ENCODE measurements at regions not wholly inside any gene's neighbourhood (a gene's known extent, or its start where the extent isn't known, plus 50 kb on each side); places are given as distances from the start of the nearest gene placed in this dataset.

GRCh38 chr3:159879146-159879545 is 109.5 kb upstream of the IL12A start:
- DNase-seq, result no peak
- H3K4me1 Mint-ChIP-seq, result no peaks in the 10 kb centered on the region
- CTCF ChIA-PET (ENCODE audit: partially characterized antibody), result no interaction called here
- Histone ChIP-seq H3K36me3 (ENCODE audit: insufficient read depth, low read length) (no peaks in the 10 kb centered on the region), H3K9me3 (ENCODE audit: control insufficient read depth in 1 of 2, low read length in 2 of 2) (no peaks in the 10 kb centered on the region), H3K4me3 (ENCODE audit: low read length in 2 of 2) (no peak overlapping the region), H3K27ac (ENCODE audit: low read depth, low read length) (no peak overlapping the region), H3K27me3 (ENCODE audit: insufficient read depth, low read length) (no peaks in the 10 kb centered on the region), H3K4me1 (ENCODE audit: insufficient read depth, low read length) (no peaks in the 10 kb centered on the region)
- H3K4me3 Mint-ChIP-seq, result no peak overlapping the region
- H3K36me3 Mint-ChIP-seq, result no peaks in the 10 kb centered on the region
- intact Hi-C loops (cut with micrococcal nuclease), result no loop called here
- peaks cover 1 to 4% of the 10 kb centered on the region in 2 donors for H3K27me3 Mint-ChIP-seq
- H3K27ac Mint-ChIP-seq, result no peak overlapping the region
- POLR2A ChIA-PET (ENCODE audit: partially characterized antibody), result no interaction called here
- peaks cover 0 to 3% (median 0%) of the 10 kb centered on the region in 8 donors for H3K9me3 Mint-ChIP-seq

- H3K27ac Mint-ChIP-seq, result no peak overlapping the region
- no peak overlapping the region for H3K4me3 Mint-ChIP-seq
- Histone ChIP-seq H3K9me3 (ENCODE audit: control insufficient read depth in 1 of 2, low read length in 2 of 2) (no peaks in the 10 kb centered on the region), H3K4me3 (ENCODE audit: low read length in 2 of 2) (no peak overlapping the region), H3K4me1 (ENCODE audit: insufficient read depth, low read length) (no peaks in the 10 kb centered on the region), H3K27me3 (ENCODE audit: insufficient read depth, low read length) (no peaks in the 10 kb centered on the region), H3K27ac (ENCODE audit: low read depth, low read length) (no peak overlapping the region), H3K36me3 (ENCODE audit: insufficient read depth, low read length) (no peaks in the 10 kb centered on the region)
- DNase-seq, result no peak
- H3K36me3 Mint-ChIP-seq, result no peaks in the 10 kb centered on the region
- ChIA-PET POLR2A (ENCODE audit: partially characterized antibody) (no interaction called here), CTCF (ENCODE audit: partially characterized antibody) (no interaction called here)
- intact Hi-C loops (cut with micrococcal nuclease), result no loop called here
- H3K9me3 Mint-ChIP-seq, result peaks cover 0 to 2% (median 0%) of the 10 kb centered on the region in 8 donors
- no peaks in the 10 kb centered on the region for H3K4me1 Mint-ChIP-seq
- peaks cover 3 to 4% of the 10 kb centered on the region in 2 donors for H3K27me3 Mint-ChIP-seq
Measured at GRCh38 chr3:159879598-159879997, 109.0 kb upstream of the IL12A start.

- H3K9me3 ChIP-seq (ENCODE audit: control insufficient read depth in 1 of 2, low read length in 2 of 2), result no peaks in the 10 kb centered on the region
- CTCF ChIA-PET (ENCODE audit: partially characterized antibody), result no interaction called here
- no peak for DNase-seq
- POLR2A ChIA-PET (ENCODE audit: partially characterized antibody), result no interaction called here
- no peaks in the 10 kb centered on the region for H3K27me3 ChIP-seq (ENCODE audit: insufficient read depth, low read length)
- no peaks in the 10 kb centered on the region for H3K9me3 Mint-ChIP-seq
- H3K36me3 Mint-ChIP-seq, result no peaks in the 10 kb centered on the region
- no peaks in the 10 kb centered on the region for H3K4me1 Mint-ChIP-seq
- no peaks in the 10 kb centered on the region for H3K4me1 ChIP-seq (ENCODE audit: insufficient read depth, low read length)
- no peak overlapping the region for H3K27ac Mint-ChIP-seq
- H3K27me3 Mint-ChIP-seq, result peaks cover 3 to 5% of the 10 kb centered on the region in 2 donors
- intact Hi-C loops (cut with micrococcal nuclease), result loop anchor here (10.0 kb wide), 1 partner anchor 1064 kb away; no protein-coding TSS in a partner anchor
- H3K27ac ChIP-seq (ENCODE audit: low read depth, low read length), result no peak overlapping the region
- H3K4me3 Mint-ChIP-seq, result no peak overlapping the region
- no peaks in the 10 kb centered on the region for H3K36me3 ChIP-seq (ENCODE audit: insufficient read depth, low read length)
- H3K4me3 ChIP-seq (ENCODE audit: low read length in 2 of 2), result no peak overlapping the region
Measured at GRCh38 chr3:159881208-159881607, 107.4 kb upstream of the IL12A start.

- intact Hi-C loops (cut with micrococcal nuclease), result loop anchor here (10.0 kb wide), 1 partner anchor 1063 kb away; no protein-coding TSS in a partner anchor
- no peaks in the 10 kb centered on the region for H3K9me3 Mint-ChIP-seq
- H3K4me3 ChIP-seq (ENCODE audit: low read length in 2 of 2), result no peak overlapping the region
- no peaks in the 10 kb centered on the region for H3K27me3 ChIP-seq (ENCODE audit: insufficient read depth, low read length)
- no peaks in the 10 kb centered on the region for H3K36me3 ChIP-seq (ENCODE audit: insufficient read depth, low read length)
- DNase-seq, result no peak
- ChIA-PET CTCF (ENCODE audit: partially characterized antibody) (no interaction called here), POLR2A (ENCODE audit: partially characterized antibody) (no interaction called here)
- H3K4me1 Mint-ChIP-seq, result no peaks in the 10 kb centered on the region
- no peaks in the 10 kb centered on the region for H3K4me1 ChIP-seq (ENCODE audit: insufficient read depth, low read length)
- H3K27ac Mint-ChIP-seq, result no peak overlapping the region
- H3K9me3 ChIP-seq (ENCODE audit: control insufficient read depth in 1 of 2, low read length in 2 of 2), result no peaks in the 10 kb centered on the region
- peaks cover 3 to 4% of the 10 kb centered on the region in 2 donors for H3K27me3 Mint-ChIP-seq
- H3K27ac ChIP-seq (ENCODE audit: low read depth, low read length), result no peak overlapping the region
- H3K36me3 Mint-ChIP-seq, result no peaks in the 10 kb centered on the region
- no peak overlapping the region for H3K4me3 Mint-ChIP-seq
Measured at GRCh38 chr3:159881828-159882309, 106.8 kb upstream of the IL12A start.

GRCh38 chr3:159882367-159882766 is 106.3 kb upstream of the IL12A start:
- no peak overlapping the region for H3K4me3 ChIP-seq (ENCODE audit: low read length in 2 of 2)
- no peaks in the 10 kb centered on the region for H3K4me1 ChIP-seq (ENCODE audit: insufficient read depth, low read length)
- no peaks in the 10 kb centered on the region for H3K27me3 ChIP-seq (ENCODE audit: insufficient read depth, low read length)
- H3K27ac Mint-ChIP-seq, result no peak overlapping the region
- peaks cover 3 to 4% of the 10 kb centered on the region in 2 donors for H3K27me3 Mint-ChIP-seq
- ChIA-PET POLR2A (ENCODE audit: partially characterized antibody) (no interaction called here), CTCF (ENCODE audit: partially characterized antibody) (no interaction called here)
- H3K36me3 Mint-ChIP-seq, result no peaks in the 10 kb centered on the region
- no peaks in the 10 kb centered on the region for H3K9me3 ChIP-seq (ENCODE audit: control insufficient read depth in 1 of 2, low read length in 2 of 2)
- intact Hi-C loops (cut with micrococcal nuclease), result loop anchor here (10.0 kb wide), 1 partner anchor 1062 kb away; no protein-coding TSS in a partner anchor
- no peaks in the 10 kb centered on the region for H3K36me3 ChIP-seq (ENCODE audit: insufficient read depth, low read length)
- H3K27ac ChIP-seq (ENCODE audit: low read depth, low read length), result no peak overlapping the region
- no peaks in the 10 kb centered on the region for H3K4me1 Mint-ChIP-seq
- DNase-seq, result no peak
- H3K9me3 Mint-ChIP-seq, result no peaks in the 10 kb centered on the region
- no peak overlapping the region for H3K4me3 Mint-ChIP-seq

- no peaks in the 10 kb centered on the region for H3K36me3 ChIP-seq (ENCODE audit: insufficient read depth, low read length)
- no peak overlapping the region for H3K4me3 ChIP-seq (ENCODE audit: low read length in 2 of 2)
- intact Hi-C loops (cut with micrococcal nuclease), result loop anchor here (10.0 kb wide), 1 partner anchor 1062 kb away; no protein-coding TSS in a partner anchor
- ChIA-PET CTCF (ENCODE audit: partially characterized antibody) (interaction anchor here (1.0 to 3.5 kb wide), 3 partner anchors 8 to 602 kb away, joined by 3 to 31 read pairs (median 3); no protein-coding TSS in a partner anchor), POLR2A (ENCODE audit: partially characterized antibody) (no interaction called here)
- H3K9me3 ChIP-seq (ENCODE audit: control insufficient read depth in 1 of 2, low read length in 2 of 2), result no peaks in the 10 kb centered on the region
- no peak overlapping the region for H3K27ac Mint-ChIP-seq
- H3K27me3 Mint-ChIP-seq, result peaks cover 3 to 4% of the 10 kb centered on the region in 2 donors
- no peaks in the 10 kb centered on the region for H3K36me3 Mint-ChIP-seq
- no peaks in the 10 kb centered on the region for H3K4me1 Mint-ChIP-seq
- H3K27me3 ChIP-seq (ENCODE audit: insufficient read depth, low read length), result no peaks in the 10 kb centered on the region
- no peak for DNase-seq
- no peak overlapping the region for H3K27ac ChIP-seq (ENCODE audit: low read depth, low read length)
- H3K9me3 Mint-ChIP-seq, result no peaks in the 10 kb centered on the region
- no peak overlapping the region for H3K4me3 Mint-ChIP-seq
- no peaks in the 10 kb centered on the region for H3K4me1 ChIP-seq (ENCODE audit: insufficient read depth, low read length)
Measured at GRCh38 chr3:159882790-159883779, 105.5 kb upstream of the IL12A start.

GRCh38 chr3:159884661-159885402 is 103.8 kb upstream of the IL12A start:
- Histone ChIP-seq H3K9me3 (ENCODE audit: control insufficient read depth in 1 of 2, low read length in 2 of 2) (no peaks in the 10 kb centered on the region), H3K4me3 (ENCODE audit: low read length in 2 of 2) (no peak overlapping the region), H3K27ac (ENCODE audit: low read depth, low read length) (no peak overlapping the region), H3K4me1 (ENCODE audit: insufficient read depth, low read length) (no peaks in the 10 kb centered on the region), H3K36me3 (ENCODE audit: insufficient read depth, low read length) (no peaks in the 10 kb centered on the region), H3K27me3 (ENCODE audit: insufficient read depth, low read length) (no peaks in the 10 kb centered on the region)
- CTCF ChIA-PET (ENCODE audit: partially characterized antibody), result interaction anchor here (0.7 to 3.5 kb wide), 18 partner anchors 9 to 1057 kb away, joined by 3 to 31 read pairs (median 3); no protein-coding TSS in a partner anchor
- DNase-seq, result peak in 3 of 5 donors; percentile 9 to 15 (median 15)
- peak overlapping the region in 1 of 7 donors; percentile 32 for H3K27ac Mint-ChIP-seq
- H3K9me3 Mint-ChIP-seq, result no peaks in the 10 kb centered on the region
- H3K36me3 Mint-ChIP-seq, result no peaks in the 10 kb centered on the region
- peaks cover 3 to 10% of the 10 kb centered on the region in 2 donors for H3K27me3 Mint-ChIP-seq
- H3K4me3 Mint-ChIP-seq, result no peak overlapping the region
- H3K4me1 Mint-ChIP-seq, result no peaks in the 10 kb centered on the region
- intact Hi-C loops (cut with micrococcal nuclease), result loop anchor here (2.0 to 10.0 kb wide), 2 partner anchors 122 to 1060 kb away; no protein-coding TSS in a partner anchor
- POLR2A ChIA-PET (ENCODE audit: partially characterized antibody), result no interaction called here

All from CD4-positive, alpha-beta memory T cell (primary cell).